ENCODE measurements at regions not wholly inside any gene's neighbourhood (a gene's known extent, or its start where the extent isn't known, plus 50 kb on each side); places are given as distances from the start of the nearest gene placed in this dataset.

DNA sequence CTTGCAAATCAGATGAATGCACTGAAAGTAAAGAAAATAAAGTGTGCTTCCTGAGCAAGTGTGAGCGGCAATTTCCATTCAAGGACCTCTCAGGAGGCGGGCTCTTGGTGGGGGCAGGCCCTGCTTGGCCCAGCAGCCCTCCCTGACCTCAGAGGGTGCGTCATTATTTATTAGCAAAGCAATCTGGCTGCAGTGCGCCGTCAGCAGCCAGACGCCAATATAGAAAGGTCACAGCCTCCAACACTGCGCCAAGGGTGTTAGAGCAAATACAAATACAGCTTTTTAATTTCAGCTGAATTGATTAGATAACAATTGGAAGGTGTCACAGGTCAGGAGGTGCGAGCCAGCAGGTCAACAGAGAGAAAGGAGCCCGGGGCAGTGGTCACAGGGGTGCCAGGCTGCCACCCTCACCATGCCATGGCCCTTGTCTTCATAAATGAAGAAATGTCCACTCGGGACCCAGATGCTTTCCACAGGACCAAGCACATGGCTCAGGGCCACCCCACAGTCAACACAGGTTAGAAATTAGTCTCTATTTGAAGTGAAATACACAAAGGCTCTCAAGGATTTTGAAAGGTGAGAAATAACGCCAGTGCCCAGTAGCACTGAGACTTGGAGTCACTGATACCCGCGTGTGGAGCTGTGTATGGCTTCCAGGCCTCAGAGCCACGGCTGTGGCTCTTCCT, 309.8 kb downstream of the IRX2 start:
- H4K20me1 ChIP-seq (replicated peaks in 1 of 2; ENCODE audit: control insufficient read depth in 1 of 2, insufficient read depth in 2 of 2, low read length in 2 of 2), result peaks cover 0 to 6% of the 10 kb centered on the region in 2 experiments
- CTCF ChIA-PET (ENCODE audit: partially characterized antibody), result no interaction called here
- H3K4me1 ChIP-seq (replicated peaks in 1 of 4; ENCODE audit: control insufficient read depth in 3 of 4, insufficient read depth in 4 of 4, low read length in 3 of 4), result no peaks in the 10 kb centered on the region; a peak in 1 of 7 replicates
- no peaks in the 10 kb centered on the region for H3K79me2 ChIP-seq (ENCODE audit: control insufficient read depth in 1 of 2, insufficient read depth in 2 of 2, low read length in 2 of 2)
- peaks cover 0 to 5% of the 10 kb centered on the region in 2 experiments; a peak in 2 of 4 replicates for H3K9me3 ChIP-seq (ENCODE audit: insufficient read depth in 2 of 2, low read depth in 1 of 2, low read length in 1 of 2)
- no peak overlapping the region for H2BK12ac ChIP-seq (ENCODE audit: low read depth, low read length)
- FAIRE-seq, result no peak
- H3K23ac ChIP-seq (ENCODE audit: insufficient read length), result no peak overlapping the region
- H2BK20ac ChIP-seq (ENCODE audit: low read length), result no peak overlapping the region
- POLR2A ChIA-PET (ENCODE audit: partially characterized antibody), result no interaction called here
- no peak overlapping the region for H3K4ac ChIP-seq (replicated peaks; ENCODE audit: insufficient read length, low read depth, low read length)
- H2BK5ac ChIP-seq (ENCODE audit: low read depth, low read length), result no peak overlapping the region
- no peak overlapping the region for H3K18ac ChIP-seq (ENCODE audit: extremely low read depth, low read length)
- no peak overlapping the region for H3K56ac ChIP-seq (replicated peaks; ENCODE audit: insufficient read length, low read depth, low read length)
- no peak overlapping the region for H3K4me2 ChIP-seq (ENCODE audit: insufficient read depth in 1 of 2, low read depth in 2 of 2, low read length in 2 of 2)
- H3K27ac ChIP-seq (ENCODE audit: low read depth, low read length), result no peak overlapping the region
- H3K14ac ChIP-seq (ENCODE audit: insufficient read length), result no peak overlapping the region
- H2BK15ac ChIP-seq (ENCODE audit: low read length), result no peak overlapping the region
- peaks cover 7% of the 10 kb centered on the region; the same call in 1 of the 2 replicates for H3K23me2 ChIP-seq (ENCODE audit: low read depth, low read length)
- no peak overlapping the region for H2AK5ac ChIP-seq (ENCODE audit: low read depth, low read length)
- no peaks in the 10 kb centered on the region for H3K79me1 ChIP-seq (ENCODE audit: low read depth, low read length)
- no peak overlapping the region for H4K91ac ChIP-seq (replicated peaks; ENCODE audit: insufficient read length, low read length)
- H2BK120ac ChIP-seq (replicated peaks; ENCODE audit: low read depth, low read length), result no peak overlapping the region
- H4K5ac ChIP-seq (ENCODE audit: insufficient read length, low read depth, low read length), result no peak overlapping the region
- H3K27me3 ChIP-seq (replicated peaks in 1 of 4; ENCODE audit: control insufficient read depth in 3 of 4, extremely low read depth in 1 of 4, insufficient read depth in 3 of 4, low read length in 3 of 4), result no peaks in the 10 kb centered on the region
- H3K9ac ChIP-seq (replicated peaks in 1 of 4; ENCODE audit: extremely low read depth in 1 of 4, low read depth in 3 of 4, low read length in 3 of 4), result no peak overlapping the region
- H3K4me3 ChIP-seq (ENCODE audit: extremely low read depth in 1 of 4, insufficient read depth in 2 of 4, low read depth in 3 of 4, low read length in 4 of 4), result no peak overlapping the region
- no peak overlapping the region for H2AFZ ChIP-seq (ENCODE audit: low read length)
- no peak for DNase-seq (ENCODE audit: low read depth in 1 of 2, low spot score in 2 of 2)
- 92% methylated on average over 13 of the region's 14 CpGs; no CpG with 5 or more reads in 1 of the 2 experiments for WGBS, 2 experiments (ENCODE audit: extremely low coverage in 1 of 2, insufficient coverage in 1 of 2, insufficient read length in 1 of 2, insufficient replicate concordance in 2 of 2, low coverage in 1 of 2, low lambda C conversion rate in 2 of 2, missing lambda C conversion rate in 1 of 2)
- no peak overlapping the region; the same call in 1 of the 2 replicates for H4K8ac ChIP-seq (ENCODE audit: extremely low read depth, insufficient read depth, low read length)
- TF ChIP-seq, protein P1, sequence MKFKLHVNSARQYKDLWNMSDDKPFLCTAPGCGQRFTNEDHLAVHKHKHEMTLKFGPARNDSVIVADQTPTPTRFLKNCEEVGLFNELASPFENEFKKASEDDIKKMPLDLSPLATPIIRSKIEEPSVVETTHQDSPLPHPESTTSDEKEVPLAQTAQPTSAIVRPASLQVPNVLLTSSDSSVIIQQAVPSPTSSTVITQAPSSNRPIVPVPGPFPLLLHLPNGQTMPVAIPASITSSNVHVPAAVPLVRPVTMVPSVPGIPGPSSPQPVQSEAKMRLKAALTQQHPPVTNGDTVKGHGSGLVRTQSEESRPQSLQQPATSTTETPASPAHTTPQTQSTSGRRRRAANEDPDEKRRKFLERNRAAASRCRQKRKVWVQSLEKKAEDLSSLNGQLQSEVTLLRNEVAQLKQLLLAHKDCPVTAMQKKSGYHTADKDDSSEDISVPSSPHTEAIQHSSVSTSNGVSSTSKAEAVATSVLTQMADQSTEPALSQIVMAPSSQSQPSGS (IDR thresholded peaks at IDR 0.05; ENCODE audit: low read length), result no peak
- no peak for TF ChIP-seq SRF (IDR thresholded peaks at IDR 0.05; ENCODE audit: low read depth, low read length)
- TF ChIP-seq SIN3A (conservative IDR thresholded peaks at IDR 0.05 in 1 of 2, IDR thresholded peaks at IDR 0.05 in 1 of 2; ENCODE audit: low read depth in 1 of 2, low read length in 2 of 2), result no peak
- no peaks in the 10 kb centered on the region for H3K36me3 ChIP-seq (ENCODE audit: control insufficient read depth in 2 of 4, insufficient read depth in 4 of 4, low read length in 3 of 4)

Measured in H1 (cell line).